NCI-H526 treated with DMSO at 0.1 percent for 48 hours (cell line): ENCODE measurements at regions not wholly inside any gene's neighbourhood (a gene's known extent, or its start where the extent isn't known, plus 50 kb on each side); places are given as distances from the start of the nearest gene placed in this dataset.
"Not testable (repeated sequence)": the region's sequence is repeated elsewhere in the genome, so short reads cannot be mapped to it uniquely, and the experiment has no call there.

Experiments used
- DNase-seq: peaks from one replicate; lab custom pipeline; 2025; lab: John Stamatoyannopoulos, UW

DNA sequence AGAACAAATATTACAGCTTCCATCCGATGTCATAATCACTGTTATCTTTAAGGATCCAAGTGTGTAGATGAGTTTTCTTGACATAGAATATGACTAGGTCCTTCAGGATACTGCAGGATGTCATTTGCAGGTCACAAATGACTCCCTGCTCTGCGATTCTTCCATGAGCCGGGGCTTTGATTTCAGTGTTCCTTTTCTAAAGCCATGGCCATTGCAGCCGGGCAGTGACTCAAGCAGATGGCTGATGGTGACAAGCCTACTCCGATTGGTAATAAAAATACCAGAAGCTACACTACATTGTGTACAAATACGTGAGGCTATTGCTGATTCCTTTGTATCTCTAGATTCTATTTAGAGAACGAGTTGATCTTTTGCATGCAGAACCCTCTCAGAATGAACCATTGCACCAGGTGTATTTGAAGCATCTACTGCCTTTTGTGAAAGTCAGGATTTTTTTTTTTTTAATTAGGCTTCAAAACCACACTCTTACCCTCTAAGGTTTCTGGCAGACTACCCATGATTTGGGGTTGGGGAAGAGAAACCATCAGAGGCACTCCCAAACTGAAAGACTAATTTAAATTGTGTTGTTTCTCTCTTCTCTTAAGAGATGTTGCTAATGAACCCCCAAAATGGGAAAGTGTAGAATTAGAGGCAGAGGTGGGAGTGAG is 271.0 kb upstream of the ADRA1B start:
- no peak for DNase-seq

DNA sequence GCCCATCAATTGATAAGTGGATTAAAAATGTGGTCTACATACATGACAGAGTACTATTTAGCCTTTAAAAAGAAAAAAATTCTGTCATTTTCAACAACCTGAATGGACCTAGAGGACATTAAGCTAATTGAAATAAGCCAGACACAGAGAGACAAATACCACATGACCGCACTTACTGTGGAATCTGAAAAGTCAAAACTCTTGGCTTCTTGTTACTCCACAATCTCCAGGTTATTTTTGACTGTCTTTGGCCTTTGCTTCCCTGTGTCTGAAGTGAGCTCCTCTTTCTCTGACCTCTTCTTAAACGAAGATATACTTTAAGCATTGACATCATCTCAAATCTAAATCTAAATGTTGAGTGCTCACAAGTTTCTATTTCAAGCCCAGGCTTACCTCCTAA is 265.5 kb upstream of the ADRA1B start:
- DNase-seq: no peak

DNA sequence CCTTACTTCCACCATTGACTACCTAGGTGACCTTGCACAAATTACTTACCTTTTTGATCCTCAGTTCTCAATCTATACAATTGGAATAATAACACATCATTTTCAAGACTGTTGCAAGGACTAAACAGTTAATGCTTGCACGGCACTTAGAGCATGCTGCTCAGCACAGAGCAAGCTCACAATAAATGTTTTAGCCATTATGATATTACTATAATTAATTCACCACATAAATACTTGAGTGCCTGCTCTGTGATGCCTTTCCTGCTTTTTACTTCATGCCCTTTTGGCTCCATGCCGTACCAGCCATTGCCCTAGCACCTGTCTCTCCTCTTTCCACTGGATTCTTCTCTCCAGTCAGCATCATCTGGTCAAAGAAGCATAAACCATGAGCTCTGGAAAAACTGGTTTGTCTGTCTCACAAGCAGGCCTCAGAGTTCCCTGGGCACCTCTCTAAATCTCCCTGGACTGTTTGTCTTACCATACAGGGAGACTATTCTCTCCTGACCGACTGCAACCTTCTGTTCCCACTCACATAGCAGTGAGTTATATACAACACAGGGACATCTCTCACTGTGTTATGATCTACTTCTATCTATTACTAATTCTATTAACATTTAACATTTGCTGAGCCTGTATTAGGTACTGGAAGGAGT is 260.4 kb upstream of the ADRA1B start:
- peak; percentile 6 for DNase-seq

DNA sequence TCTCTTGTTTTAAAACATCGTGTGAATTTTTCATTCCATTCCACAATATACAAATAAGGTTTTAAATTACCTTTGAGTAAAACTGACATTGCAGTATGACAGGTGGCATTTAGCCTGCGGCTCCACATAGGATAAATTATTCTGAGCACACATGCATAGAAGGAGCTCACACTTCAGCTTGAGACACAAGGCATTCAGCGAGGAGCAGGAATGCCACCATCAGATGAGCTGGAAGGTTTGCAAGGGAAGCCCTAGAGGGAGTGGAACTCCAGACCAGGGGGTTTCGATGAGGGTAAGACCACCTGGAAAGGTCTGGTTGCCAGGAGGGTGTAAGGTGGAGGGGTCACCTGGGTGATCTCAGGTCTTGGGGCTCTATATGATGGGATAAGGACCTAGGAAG is 259.0 kb upstream of the ADRA1B start:
- no peak for DNase-seq

DNA sequence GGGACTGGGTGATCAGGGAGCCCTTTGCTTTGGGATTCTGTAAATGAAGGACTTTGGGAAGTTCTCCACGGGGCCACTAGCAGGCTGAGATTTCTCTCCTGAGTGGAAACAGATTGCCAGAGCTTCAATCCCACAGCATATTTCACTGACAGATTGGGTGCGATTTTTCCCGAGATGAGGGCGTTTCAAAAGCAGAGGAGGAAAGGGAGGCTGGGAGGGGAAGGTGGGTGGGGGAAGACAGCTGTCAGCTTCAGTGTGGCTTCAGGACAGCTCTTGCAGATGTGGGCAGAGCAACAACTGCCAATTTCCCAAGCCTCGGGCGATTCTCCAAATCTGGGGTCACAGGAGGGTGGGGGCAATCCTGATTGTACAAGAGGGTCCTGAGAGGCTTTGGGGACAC is 258.5 kb upstream of the ADRA1B start:
- DNase-seq: no peak

DNA sequence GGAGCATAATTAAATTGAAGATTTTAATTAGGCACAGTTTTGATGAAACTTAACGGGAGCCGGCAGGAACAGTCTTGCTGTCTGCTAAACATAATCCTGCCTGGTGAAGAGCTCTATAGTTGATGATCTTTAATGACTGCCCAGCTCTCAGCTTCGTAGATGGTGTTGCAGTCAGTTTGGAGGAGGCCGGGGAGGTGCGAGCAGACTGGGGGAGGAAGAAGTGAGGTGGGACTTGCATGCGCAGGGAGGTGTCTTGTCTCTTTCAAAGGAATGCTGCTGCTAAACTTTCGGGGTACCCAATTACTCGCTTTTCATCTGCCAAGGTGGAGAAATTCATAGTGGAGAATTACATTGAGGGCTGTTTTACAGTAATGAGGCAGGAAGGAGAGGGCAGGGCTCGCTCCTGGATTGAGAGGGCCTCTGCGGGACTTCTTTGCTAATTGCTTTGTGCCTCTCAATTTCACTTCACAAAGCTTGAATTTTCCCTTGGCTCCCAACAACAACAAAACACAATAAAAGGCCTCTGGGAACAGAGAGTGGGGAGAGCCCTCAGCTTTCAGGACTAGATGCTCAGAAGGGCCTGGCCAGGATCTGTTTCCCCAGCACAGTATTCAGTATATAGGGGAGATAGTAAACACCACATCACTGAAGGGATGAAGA is 257.9 kb upstream of the ADRA1B start:
- DNase-seq: no peak

DNA sequence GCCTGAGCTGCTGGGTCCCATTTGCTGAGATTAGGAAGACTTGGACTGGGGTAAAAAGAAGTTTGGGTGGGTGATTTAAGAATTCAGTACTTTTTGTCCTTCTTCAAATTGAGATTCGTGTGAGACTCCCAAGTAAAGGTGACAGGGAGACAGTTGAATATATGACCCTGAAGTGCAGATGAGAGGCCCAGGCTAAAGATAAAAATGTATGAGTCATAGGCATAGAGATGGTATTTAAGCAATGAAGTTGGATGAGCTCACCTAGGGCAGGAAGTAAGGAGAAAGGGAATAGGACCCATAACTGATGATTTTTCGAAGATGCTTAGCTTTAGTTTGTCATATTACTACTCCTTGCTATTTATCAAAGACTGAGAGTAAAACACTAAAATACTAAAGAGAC is 255.9 kb upstream of the ADRA1B start:
- no peak for DNase-seq

DNA sequence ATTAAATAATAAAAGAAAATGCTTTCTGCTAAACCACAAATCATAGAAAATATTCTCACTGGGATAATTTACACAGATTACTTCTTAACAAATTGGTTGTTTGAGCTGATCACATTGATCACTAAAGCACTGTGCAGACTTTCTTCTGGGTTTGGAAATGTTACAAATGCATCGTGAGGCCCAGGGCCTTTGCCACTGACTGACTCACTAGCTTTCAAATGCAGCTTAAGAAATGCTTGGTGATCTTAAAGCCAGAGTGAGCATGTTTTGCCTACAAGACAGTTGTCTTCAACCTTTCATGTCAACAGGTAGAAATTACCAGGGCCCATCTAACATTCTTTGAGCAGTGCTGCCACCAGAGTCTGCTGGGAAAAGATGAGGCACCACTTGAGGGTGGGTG is 252.3 kb upstream of the ADRA1B start:
- no peak for DNase-seq

DNA sequence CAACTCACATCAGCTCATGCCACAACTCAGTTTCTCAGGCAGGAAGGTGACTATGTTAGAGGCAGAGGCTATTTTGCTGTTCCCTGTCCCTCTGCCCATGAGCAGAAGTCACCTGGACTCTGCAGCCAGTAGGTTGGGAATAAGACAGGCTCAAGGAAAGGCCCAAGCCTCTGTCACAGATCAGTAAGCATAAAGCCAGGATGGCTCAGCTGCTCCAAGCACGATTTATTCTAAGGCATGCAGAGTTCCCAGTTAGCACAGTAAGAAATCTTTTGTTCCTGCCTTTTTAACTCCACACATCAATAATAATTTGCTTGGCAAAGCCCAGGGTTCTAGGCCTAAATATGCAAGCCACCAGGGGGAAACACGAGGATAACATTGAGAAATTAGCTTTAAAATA is 249.0 kb upstream of the ADRA1B start:
- DNase-seq: no peak

DNA sequence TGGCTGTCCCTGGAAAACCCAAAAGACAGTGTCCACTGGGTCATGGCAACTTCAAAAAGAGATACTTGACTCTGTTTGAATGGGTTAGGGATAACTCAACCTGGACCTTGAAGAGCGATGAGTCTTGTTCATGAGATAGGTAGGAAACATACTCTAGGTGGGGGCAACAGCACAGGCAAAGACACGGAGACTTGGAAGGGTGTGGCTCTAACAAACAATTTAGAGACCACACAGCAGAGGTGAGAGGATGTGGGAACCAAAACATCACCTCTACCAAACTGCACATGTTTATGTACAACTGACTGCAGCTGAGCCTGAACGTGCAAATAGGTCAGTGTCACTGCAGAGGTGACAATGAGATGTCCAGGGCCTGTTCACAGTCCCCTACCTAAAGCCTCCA is 247.7 kb upstream of the ADRA1B start:
- DNase-seq: no peak

DNA sequence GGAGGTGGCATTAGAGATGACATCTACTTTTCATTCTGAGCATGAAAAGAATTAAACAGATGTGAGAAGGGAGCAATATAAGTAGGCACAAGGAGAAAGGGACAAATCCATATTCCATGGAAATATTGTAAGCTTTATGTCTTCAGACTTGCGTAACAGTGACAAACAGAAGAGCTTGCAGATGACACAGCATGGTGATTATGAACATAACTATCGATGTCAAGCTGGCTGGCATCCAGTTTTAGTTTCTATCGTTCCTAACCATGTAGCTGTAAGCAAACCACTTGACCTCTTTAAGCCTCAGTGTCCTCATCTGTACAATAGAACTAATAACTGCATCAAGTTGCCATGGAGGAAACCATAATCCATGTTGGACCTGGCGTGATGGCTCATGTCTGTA is 246.7 kb upstream of the ADRA1B start:
- DNase-seq: no peak

DNA sequence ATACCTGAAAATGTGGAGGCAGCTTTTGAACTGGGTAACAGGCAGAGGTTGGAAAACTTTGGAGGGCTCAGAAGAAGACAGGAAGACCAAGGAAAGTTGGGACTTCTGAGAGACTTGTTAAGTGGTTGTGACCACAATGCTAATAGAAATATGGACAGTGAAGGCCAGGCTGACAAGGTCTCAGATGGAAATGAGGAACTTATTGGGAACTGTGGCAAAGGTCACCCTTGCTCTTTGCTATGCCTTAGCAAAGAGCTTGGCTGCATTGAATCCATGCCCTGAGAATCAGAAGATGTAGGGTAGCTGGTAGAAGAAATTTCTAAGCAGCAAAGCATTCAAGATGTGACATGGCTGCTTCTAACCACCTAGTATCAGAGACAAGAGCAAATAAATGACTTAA is 244.4 kb upstream of the ADRA1B start:
- DNase-seq: no peak

DNA sequence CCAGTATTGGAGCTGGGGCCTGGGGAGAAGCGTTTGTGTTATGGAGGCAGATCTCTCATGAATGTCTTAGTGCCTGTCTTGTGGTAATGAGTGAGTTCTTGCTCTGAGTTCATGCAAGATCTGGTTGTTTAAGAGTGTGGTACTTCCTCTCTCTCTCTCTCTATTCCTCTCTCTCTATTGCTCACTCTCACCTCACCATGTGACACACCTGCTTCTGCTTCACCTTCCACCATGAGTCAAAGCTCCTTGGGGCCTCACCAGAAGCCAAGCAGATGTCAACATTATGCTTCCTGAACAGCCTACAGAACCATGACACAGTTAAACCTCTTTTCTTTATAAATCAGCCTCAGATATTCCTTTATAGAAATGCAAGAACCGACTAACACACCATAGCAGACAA is 242.7 kb upstream of the ADRA1B start:
- no peak for DNase-seq

DNA sequence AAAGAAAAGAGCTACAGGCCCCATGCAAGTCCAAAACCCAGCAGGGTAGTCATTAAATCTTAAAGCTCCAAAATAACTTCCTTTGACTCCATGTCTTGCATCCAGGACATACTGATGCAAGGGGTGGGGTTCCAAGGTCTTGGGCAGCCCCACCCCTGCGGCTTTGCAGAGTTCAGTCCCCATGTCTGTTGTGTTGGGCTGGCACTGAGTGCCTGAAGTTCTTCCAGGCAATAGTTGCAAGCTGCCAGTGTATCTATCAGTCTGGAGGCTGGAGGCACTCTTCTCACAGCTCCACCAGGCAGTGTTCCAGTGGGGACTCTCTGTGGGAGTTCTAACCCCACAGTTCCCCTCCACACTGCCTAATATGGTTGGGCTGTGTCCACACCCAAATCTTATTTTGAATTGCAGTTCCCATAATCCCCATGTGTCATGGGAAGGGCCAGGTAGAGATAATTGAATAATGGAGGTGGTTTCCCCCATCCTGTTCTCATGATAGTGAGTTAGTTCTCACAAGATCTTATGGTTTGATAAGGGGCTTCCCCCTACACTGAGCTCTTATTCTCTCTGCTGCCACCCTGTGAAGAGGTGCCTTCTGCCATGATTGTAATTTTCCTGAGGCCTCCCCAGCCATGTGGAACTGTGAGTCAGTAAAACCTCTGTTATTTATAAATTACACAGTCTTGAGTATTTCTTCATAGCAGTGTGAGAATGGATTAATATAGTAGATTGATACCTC is 237.5 kb upstream of the ADRA1B start:
- DNase-seq: no peak

DNA sequence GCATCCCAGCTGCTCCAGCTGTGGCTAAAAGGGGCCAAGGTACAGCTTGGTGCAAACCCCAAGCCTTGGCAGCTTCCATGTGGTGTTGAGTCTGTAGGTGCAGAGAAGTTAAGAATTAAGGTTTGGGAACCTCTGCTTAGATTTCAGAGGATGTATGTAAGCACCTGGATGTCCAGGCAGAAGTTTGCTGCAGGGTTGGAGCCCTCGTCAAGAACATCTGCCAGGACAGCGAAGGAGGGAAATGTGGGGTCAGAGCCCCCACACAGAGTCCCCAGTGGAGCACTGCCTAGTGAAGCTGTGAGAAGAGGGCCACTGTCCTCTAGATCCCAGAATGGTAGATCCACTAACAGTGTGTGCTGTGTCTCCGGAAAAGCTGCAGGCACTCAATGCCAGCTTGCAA is 236.2 kb upstream of the ADRA1B start:
- DNase-seq: no peak

DNA sequence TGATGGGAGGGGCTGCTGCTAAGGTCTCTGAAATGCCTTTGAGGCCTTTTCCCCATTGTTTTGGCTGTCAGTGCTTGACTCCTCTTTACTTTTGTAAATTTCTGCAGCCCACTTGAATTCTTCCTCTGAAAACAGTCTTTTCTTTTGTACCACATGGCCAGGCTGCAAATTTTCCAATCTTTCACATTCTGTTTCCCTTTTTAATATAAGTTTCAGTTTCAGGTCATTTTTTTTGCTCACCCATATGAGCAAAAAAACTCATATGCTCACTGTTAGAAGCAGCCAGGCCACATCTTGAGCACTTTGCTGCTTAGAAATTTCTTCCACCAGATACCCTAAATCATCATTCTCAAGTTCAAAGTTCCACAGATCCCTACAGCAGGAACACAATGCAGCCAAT is 234.6 kb upstream of the ADRA1B start:
- DNase-seq: no peak

DNA sequence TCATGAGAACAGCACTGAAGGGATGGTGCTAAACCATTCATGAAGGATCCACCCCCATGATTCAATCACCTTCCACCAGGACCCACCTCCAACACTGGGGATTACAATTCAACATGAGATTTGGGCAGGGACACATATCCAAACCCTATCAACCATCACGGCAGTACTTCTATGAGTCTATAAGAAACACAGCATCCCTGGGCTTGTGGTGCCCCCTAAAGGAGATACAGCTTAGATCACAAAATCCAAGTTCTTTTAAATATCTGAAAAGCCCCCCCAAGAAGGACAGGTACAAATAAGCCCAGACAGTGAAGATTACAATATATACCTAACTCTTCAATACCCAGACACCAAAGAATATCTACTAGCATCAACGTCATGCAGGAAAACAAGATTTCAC is 233.7 kb upstream of the ADRA1B start:
- no peak for DNase-seq

DNA sequence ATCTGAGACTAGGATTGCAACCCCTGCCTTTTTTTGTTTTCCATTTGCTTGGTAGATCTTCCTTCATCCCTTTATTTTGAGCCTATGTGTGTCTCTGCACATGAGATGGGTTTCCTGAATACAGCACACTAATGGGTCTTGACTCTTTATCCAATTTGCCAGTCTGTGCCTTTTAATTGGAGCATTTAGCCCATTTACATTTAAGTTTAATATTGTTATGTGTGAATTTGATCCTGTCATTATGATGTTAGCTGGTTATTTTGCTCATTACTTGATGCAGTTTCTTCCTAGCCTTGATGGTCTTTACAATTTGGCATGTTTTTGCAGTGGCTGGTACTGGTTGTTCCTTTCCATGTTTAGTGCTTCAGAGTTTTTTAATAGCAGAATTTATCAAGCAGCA is 228.4 kb upstream of the ADRA1B start:
- DNase-seq: not testable (repeated sequence)

DNA sequence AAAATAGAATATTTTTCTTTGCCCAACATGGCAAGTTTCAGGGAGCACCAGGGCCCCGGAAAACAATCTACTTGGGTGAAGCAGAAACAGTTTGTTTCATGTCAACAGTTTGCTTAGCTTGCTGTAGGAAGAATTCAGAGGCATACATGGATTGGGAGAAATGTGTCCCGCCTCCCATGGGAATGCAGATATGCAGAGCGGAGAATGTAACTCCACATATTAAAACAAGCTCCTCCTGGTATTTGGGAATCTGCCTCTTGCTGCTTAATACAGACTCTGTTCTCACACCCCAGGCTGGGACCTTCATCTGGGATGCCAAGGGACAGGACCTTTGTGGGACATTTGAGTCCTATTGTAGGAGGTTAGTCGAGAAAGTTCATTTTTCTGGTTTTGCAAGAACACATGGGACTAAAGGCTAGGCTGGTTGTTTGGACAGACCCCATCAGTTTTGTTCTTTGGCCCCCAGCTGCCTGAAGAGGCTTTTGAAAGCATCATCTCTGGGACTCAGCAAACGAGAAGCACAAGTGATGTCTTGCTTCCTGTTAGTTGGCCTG is 220.5 kb upstream of the ADRA1B start:
- no peak for DNase-seq

DNA sequence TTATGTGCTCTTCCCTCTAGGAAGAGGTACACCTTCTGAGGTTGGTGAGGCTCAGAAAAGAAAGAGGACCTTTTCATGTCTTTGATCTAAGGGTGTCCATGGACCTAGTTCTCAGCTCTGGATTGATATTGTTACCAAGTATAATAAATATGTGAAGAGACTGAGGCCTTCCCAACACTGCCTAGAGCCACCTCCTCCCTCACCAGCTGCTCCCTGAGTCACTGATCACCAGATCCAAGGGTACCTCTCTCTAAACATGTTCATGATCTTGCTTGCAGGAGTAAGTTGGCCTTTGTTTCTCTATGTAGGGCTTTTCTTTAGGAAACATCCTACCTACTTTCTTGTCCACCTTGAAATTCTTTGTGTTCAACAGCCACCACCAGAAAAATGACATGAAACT is 218.8 kb upstream of the ADRA1B start:
- no peak for DNase-seq

DNA sequence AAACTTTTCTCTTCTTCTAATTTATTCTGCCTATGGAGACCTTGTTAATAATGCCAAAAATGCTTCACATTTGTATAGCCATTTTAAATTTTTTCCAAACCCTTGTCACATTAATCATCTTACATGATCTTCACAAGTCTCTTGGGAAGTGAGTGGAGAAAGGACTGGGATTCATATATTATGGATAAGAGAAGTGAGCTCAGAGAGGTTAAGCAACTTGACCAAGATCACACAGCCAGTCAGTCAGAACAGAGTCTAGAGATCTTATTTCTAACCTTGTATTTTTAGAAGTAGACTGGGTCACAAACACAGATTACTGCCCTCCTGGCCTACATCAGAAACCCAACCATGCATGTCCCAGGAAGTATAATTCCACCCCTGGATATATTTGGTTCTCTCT is 218.0 kb upstream of the ADRA1B start:
- no peak for DNase-seq

DNA sequence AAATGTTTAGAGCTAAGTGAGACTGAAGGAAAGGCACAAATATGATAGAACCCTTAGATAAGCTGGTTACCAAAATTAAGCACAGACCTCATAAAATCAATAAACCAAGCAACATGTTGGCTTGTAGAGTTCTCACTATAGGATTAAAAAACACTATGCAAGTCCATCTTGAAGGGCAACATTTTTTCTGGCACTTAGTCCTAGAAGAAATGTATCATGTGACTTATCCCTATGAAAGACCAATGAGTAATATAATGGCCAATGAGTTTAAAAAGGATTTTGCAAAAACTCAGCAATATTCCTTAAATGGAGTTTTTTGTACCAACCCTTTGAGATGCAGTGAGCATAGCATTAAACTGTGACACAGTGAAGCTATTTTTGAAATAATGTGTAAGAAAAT is 216.3 kb upstream of the ADRA1B start:
- no peak for DNase-seq

DNA sequence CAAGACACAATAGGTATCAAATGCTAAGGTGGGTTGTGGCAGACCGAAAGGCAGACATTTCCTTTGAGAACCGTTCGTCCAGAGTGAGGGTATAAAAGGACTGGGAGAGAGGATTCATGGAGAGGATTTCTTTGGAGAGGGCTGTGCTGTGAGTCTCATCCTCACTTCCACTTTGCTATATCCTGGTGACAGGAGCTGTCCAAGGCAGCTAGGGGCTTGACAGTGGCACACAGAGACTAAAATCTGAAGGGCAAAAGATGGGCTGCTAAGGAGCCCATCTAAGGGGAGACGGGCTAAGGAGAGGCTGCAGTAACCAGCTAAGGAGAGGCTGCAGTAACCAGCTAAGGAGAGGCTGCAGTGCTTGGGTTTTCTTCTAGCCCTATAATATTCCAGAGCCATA is 214.0 kb upstream of the ADRA1B start:
- DNase-seq: no peak
